Common myeloid progenitor, CD34-positive (primary cell): ENCODE measurements at regions not wholly inside any gene's neighbourhood (a gene's known extent, or its start where the extent isn't known, plus 50 kb on each side); places are given as distances from the start of the nearest gene placed in this dataset.
A peak's percentile ranks its signal among the peaks of the same experiment; 100 is the strongest.

Experiments used
- CTCF ChIA-PET: fragments of 350-600 bp; sonication (Branson Sonifier 250); formaldehyde crosslinking; loops from one replicate; lab custom pipeline; 2021; ENCODE audit warnings: antibody characterized with exemption; lab: Charles Lee
- POLR2A ChIA-PET: fragments of 350-600 bp; sonication (Branson Sonifier 250); formaldehyde crosslinking; loops from one replicate; lab custom pipeline; 2021; ENCODE audit warnings: antibody characterized with exemption; lab: Charles Lee
- DNase-seq, 3 donors: peaks; one replicate each; pipeline versions ENCODE4 v3.0.0 to v3.0.0-alpha.2; 2013
- H3K27ac ChIP-seq, 2 experiments: 1 replicate in 1 of 2; 2 replicates in 1 of 2; pipeline ENCODE4 v1.7.0; 2013; ENCODE audit warnings: inconsistent platforms in 2 of 2, low read length in 2 of 2, mild to moderate bottlenecking in 2 of 2, low read depth in 1 of 2, moderate library complexity in 1 of 2; ENCODE audit not compliant: severe bottlenecking in 2 of 2, insufficient read depth in 1 of 2, poor library complexity in 1 of 2
- H3K27me3 ChIP-seq, 5 experiments: replicated peaks in 2 of 5; 1 replicate in 3 of 5; 2 replicates in 2 of 5; pipeline versions ENCODE4 v1.6.1 to v1.7.0; 2013; ENCODE audit warnings: low read length in 4 of 5, mild to moderate bottlenecking in 2 of 5, moderate library complexity in 2 of 5, inconsistent platforms in 1 of 5; ENCODE audit not compliant: insufficient read depth in 5 of 5, control insufficient read depth in 4 of 5
- H3K36me3 ChIP-seq, 4 experiments: 1 replicate in 2 of 4; 2 replicates in 2 of 4; pipeline versions ENCODE4 v1.6.1 to v1.7.0; 2013; ENCODE audit warnings: low read length in 3 of 4, control low read depth in 1 of 4, mild to moderate bottlenecking in 1 of 4; ENCODE audit not compliant: control insufficient read depth in 4 of 4, insufficient read depth in 4 of 4
- H3K4me1 ChIP-seq, 4 experiments: 1 replicate in 3 of 4; 2 replicates in 1 of 4; pipeline versions ENCODE4 v1.6.1 to v1.7.1; 2013; ENCODE audit warnings: low read length in 3 of 4, mild to moderate bottlenecking in 3 of 4, control low read depth in 1 of 4, inconsistent platforms in 1 of 4, moderate library complexity in 1 of 4; ENCODE audit not compliant: control insufficient read depth in 4 of 4, insufficient read depth in 4 of 4; ENCODE audit errors: control extremely low read depth in 1 of 4
- H3K4me3 ChIP-seq, 7 experiments: 1 replicate in 4 of 7; 2 replicates in 3 of 7; pipeline versions ENCODE4 v1.5.1 to v1.7.0; 2013; ENCODE audit warnings: mild to moderate bottlenecking in 7 of 7, low read length in 6 of 7, moderate library complexity in 6 of 7, inconsistent platforms in 2 of 7, low read depth in 2 of 7, control low read depth in 1 of 7; ENCODE audit not compliant: insufficient read depth in 4 of 7, control insufficient read depth in 1 of 7; ENCODE audit errors: extremely low read depth in 1 of 7
- H3K9me3 ChIP-seq, 5 experiments: 1 replicate in 4 of 5; 2 replicates in 1 of 5; pipeline versions ENCODE4 v1.6.1 to v1.7.1; 2013; ENCODE audit warnings: low read length in 4 of 5, mild to moderate bottlenecking in 2 of 5, inconsistent platforms in 1 of 5, low read depth in 1 of 5, moderate library complexity in 1 of 5; ENCODE audit not compliant: control insufficient read depth in 4 of 5, insufficient read depth in 2 of 5; ENCODE audit errors: control extremely low read depth in 1 of 5
- WGBS: methylation state at CpG from one replicate; pipeline ENCODE4 v1.1.5; 2013; ENCODE audit not compliant: insufficient coverage; 5-methylcytosine and 5-hydroxymethylcytosine counted together

- Histone ChIP-seq H3K9me3 (no peaks in the 10 kb centered on the region), H3K36me3 (no peaks in the 10 kb centered on the region), H3K4me1 (no peaks in the 10 kb centered on the region), H3K27me3 (peaks cover 0 to 6% (median 0%) of the 10 kb centered on the region in 5 experiments), H3K27ac (no peak overlapping the region), H3K4me3 (no peak overlapping the region)
- ChIA-PET CTCF (no interaction called here), POLR2A (no interaction called here)
- DNase-seq = no peak
Observed at GRCh38 chr1:29636936-29637335, 400.6 kb downstream of the PTPRU start.

GRCh38 chr1:29635501-29636263, 399.4 kb downstream of the PTPRU start:
- no peaks in the 10 kb centered on the region for H3K9me3 ChIP-seq
- ChIA-PET CTCF (no interaction called here), POLR2A (no interaction called here)

GRCh38 chr1:29634746-29635335, 398.5 kb downstream of the PTPRU start:
- Histone ChIP-seq H3K9me3 (no peaks in the 10 kb centered on the region), H3K36me3 (no peaks in the 10 kb centered on the region), H3K4me3 (no peak overlapping the region), H3K4me1 (no peaks in the 10 kb centered on the region), H3K27me3 (peaks cover 0 to 6% (median 0%) of the 10 kb centered on the region in 5 experiments), H3K27ac (no peak overlapping the region)
- 97% methylated on average over 5 of the region's 7 CpGs for WGBS
- ChIA-PET CTCF (no interaction called here), POLR2A (no interaction called here)
- DNase-seq = no peak

More at GRCh38 chr1:29635501-29636263, 399.4 kb downstream of the PTPRU start:
- H3K4me3 ChIP-seq = no peak overlapping the region
- DNase-seq = no peak
- H3K27me3 ChIP-seq = peaks cover 0 to 6% (median 0%) of the 10 kb centered on the region in 5 experiments
- no peaks in the 10 kb centered on the region for H3K4me1 ChIP-seq
- 88% methylated on average over 9 of the region's 10 CpGs for WGBS
- no peak overlapping the region for H3K27ac ChIP-seq
- no peaks in the 10 kb centered on the region for H3K36me3 ChIP-seq

- ChIA-PET POLR2A (no interaction called here), CTCF (no interaction called here)
- H3K9me3 ChIP-seq = no peaks in the 10 kb centered on the region
- 34% methylated on average over 3 of the region's 5 CpGs for WGBS
- peaks cover 0 to 6% (median 0%) of the 10 kb centered on the region in 5 experiments for H3K27me3 ChIP-seq
- no peaks in the 10 kb centered on the region for H3K36me3 ChIP-seq
- no peak overlapping the region for H3K4me3 ChIP-seq
- H3K27ac ChIP-seq = no peak overlapping the region
- no peak for DNase-seq
- no peaks in the 10 kb centered on the region for H3K4me1 ChIP-seq
Observed at GRCh38 chr1:29634324-29634723, 398.0 kb downstream of the PTPRU start.

- Histone ChIP-seq H3K4me3 (no peak overlapping the region), H3K27me3 (peaks cover 0 to 6% (median 0%) of the 10 kb centered on the region in 5 experiments), H3K4me1 (no peaks in the 10 kb centered on the region), H3K9me3 (no peaks in the 10 kb centered on the region), H3K36me3 (no peaks in the 10 kb centered on the region), H3K27ac (no peak overlapping the region)
- peak in 2 of 3 donors; percentile 17 to 22 for DNase-seq
- no CpG with 5 or more reads among the region's 4 CpGs for WGBS
- POLR2A ChIA-PET = no interaction called here
- CTCF ChIA-PET = interaction anchor here (0.6 to 0.9 kb wide), 2 partner anchors 20 to 71 kb away, joined by 3 to 4 read pairs; no protein-coding TSS in a partner anchor
Observed at GRCh38 chr1:29633771-29634170, 397.4 kb downstream of the PTPRU start.

- Histone ChIP-seq H3K27me3 (peaks cover 0 to 6% (median 0%) of the 10 kb centered on the region in 5 experiments), H3K27ac (no peak overlapping the region), H3K4me1 (no peaks in the 10 kb centered on the region), H3K4me3 (no peak overlapping the region), H3K9me3 (peaks cover 0 to under 1% (median 0%) of the 10 kb centered on the region in 5 experiments), H3K36me3 (no peaks in the 10 kb centered on the region)
- 84% methylated on average over 8 of the region's 11 CpGs for WGBS
- POLR2A ChIA-PET = no interaction called here
- CTCF ChIA-PET = interaction anchor here (0.6 to 0.9 kb wide), 2 partner anchors 21 to 70 kb away, joined by 3 to 4 read pairs; no protein-coding TSS in a partner anchor
- DNase-seq = no peak
Observed at GRCh38 chr1:29632806-29633615, 396.7 kb downstream of the PTPRU start.
